ENCODE measurements at regions not wholly inside any gene's neighbourhood (a gene's known extent, or its start where the extent isn't known, plus 50 kb on each side); places are given as distances from the start of the nearest gene placed in this dataset.

DNA sequence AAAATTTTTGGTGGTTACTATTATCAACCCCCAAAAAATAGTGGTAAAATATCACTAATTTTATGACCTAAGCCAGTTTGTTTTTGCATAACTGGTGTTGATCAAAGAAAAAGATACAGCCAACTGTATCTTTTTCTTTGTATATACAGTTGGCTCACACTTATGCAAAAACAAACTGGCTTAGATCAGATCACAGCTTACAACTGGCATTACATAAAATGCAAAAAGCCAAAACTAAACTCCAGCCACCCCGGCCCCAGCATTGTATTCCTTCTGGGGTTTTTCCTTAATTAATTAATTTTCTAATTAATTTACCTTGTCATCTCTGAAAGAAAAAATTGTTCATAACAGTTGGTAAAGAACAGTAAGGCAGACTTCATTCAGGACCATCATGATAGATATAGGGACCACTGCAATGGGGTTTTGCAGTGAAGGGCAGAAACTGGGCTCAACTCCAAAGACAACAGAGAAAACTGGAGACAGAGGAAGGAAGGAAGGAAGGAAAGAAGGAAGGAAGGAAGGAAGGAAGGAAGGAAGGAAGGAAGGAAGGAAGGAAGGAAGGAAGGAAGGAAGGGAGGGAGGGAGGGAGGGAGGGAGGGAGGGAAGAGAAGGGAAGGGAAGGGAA lies 202.1 kb downstream of the HNRNPD start:
- Histone ChIP-seq H4K20me1 (ENCODE audit: low read depth) (no peaks in the 10 kb centered on the region), H3K27me3 (no peaks in the 10 kb centered on the region), H3K36me3 (no peaks in the 10 kb centered on the region)

DNA sequence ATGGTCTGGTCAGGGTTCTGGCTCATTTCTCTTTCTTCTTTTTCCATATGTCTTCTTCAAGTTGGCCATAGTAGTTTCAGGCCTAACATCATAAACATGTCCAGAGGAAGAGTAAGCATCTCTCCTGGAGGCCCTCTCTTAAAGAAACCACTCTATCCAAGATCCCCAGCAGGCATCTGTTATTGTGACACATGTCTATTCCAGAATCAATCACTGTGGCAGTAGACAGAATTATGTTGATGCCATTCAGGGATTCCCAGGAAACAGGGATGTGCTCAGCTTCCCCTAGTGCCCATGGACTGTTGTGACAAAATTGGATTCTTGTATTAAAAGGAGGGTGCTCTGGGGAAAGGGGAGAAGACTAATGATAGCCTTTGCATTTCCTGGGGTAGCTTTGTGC lies 224.0 kb downstream of the HNRNPD start:
- Histone ChIP-seq H4K20me1 (ENCODE audit: low read depth) (no peaks in the 10 kb centered on the region), H3K9me3 (ENCODE audit: low read depth) (no peaks in the 10 kb centered on the region), H3K27me3 (no peaks in the 10 kb centered on the region), H3K4me3 (no peak overlapping the region), H3K79me2 (ENCODE audit: low read depth) (no peaks in the 10 kb centered on the region), H3K27ac (no peak overlapping the region), H3K36me3 (no peaks in the 10 kb centered on the region), H3F3A (ENCODE audit: low read depth) (no peaks in the 10 kb centered on the region), H3K4me2 (no peak overlapping the region), H3K9ac (no peak overlapping the region), H2AFZ (replicated peaks) (no peak overlapping the region), H3K4me1 (no peaks in the 10 kb centered on the region)
- no peak overlapping the region for H3K27ac Mint-ChIP-seq
- TF ChIP-seq, protein P1, sequence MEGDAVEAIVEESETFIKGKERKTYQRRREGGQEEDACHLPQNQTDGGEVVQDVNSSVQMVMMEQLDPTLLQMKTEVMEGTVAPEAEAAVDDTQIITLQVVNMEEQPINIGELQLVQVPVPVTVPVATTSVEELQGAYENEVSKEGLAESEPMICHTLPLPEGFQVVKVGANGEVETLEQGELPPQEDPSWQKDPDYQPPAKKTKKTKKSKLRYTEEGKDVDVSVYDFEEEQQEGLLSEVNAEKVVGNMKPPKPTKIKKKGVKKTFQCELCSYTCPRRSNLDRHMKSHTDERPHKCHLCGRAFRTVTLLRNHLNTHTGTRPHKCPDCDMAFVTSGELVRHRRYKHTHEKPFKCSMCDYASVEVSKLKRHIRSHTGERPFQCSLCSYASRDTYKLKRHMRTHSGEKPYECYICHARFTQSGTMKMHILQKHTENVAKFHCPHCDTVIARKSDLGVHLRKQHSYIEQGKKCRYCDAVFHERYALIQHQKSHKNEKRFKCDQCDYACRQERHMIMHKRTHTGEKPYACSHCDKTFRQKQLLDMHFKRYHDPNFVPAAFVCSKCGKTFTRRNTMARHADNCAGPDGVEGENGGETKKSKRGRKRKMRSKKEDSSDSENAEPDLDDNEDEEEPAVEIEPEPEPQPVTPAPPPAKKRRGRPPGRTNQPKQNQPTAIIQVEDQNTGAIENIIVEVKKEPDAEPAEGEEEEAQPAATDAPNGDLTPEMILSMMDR (IDR thresholded peaks at IDR 0.05) = no peak
- no peak for TF ChIP-seq EZH2phosphoT487 (IDR thresholded peaks at IDR 0.05)
- no peak for TF ChIP-seq EZH2 (IDR thresholded peaks at IDR 0.05)
- DNase-seq (ENCODE audit: low spot score) = no peak
- peaks cover 5% of the 10 kb centered on the region for H3K27me3 Mint-ChIP-seq (ENCODE audit: insufficient read depth, low read depth)
- no peaks in the 10 kb centered on the region for H3K36me3 Mint-ChIP-seq
- H3K4me1 Mint-ChIP-seq = no peaks in the 10 kb centered on the region
- H3K4me3 Mint-ChIP-seq = no peak overlapping the region
- peaks cover 3% of the 10 kb centered on the region for H3K9me3 Mint-ChIP-seq

More for the DNA sequence above, 202.1 kb downstream of the HNRNPD start:
- no peak overlapping the region for H2AFZ ChIP-seq (replicated peaks)
- no peak overlapping the region for H3K4me3 Mint-ChIP-seq
- no peak overlapping the region for H3K27ac ChIP-seq
- no peak overlapping the region for H3K4me2 ChIP-seq
- H3K27ac Mint-ChIP-seq = no peak overlapping the region
- H3K9me3 Mint-ChIP-seq = peaks cover 4% of the 10 kb centered on the region
- no peaks in the 10 kb centered on the region for H3K4me1 ChIP-seq
- TF ChIP-seq EZH2phosphoT487 (IDR thresholded peaks at IDR 0.05) (no peak), EZH2 (IDR thresholded peaks at IDR 0.05) (no peak)
- TF ChIP-seq, protein P1 (IDR thresholded peaks at IDR 0.05) = no peak
- no peaks in the 10 kb centered on the region for H3K36me3 Mint-ChIP-seq
- H3F3A ChIP-seq (ENCODE audit: low read depth) = no peaks in the 10 kb centered on the region
- H3K9me3 ChIP-seq (ENCODE audit: low read depth) = no peaks in the 10 kb centered on the region
- H3K27me3 Mint-ChIP-seq (ENCODE audit: insufficient read depth, low read depth) = no peaks in the 10 kb centered on the region
- H3K9ac ChIP-seq = no peak overlapping the region
- no peaks in the 10 kb centered on the region for H3K79me2 ChIP-seq (ENCODE audit: low read depth)
- H3K4me3 ChIP-seq = no peak overlapping the region
- no peak for DNase-seq (ENCODE audit: low spot score)
- no peaks in the 10 kb centered on the region for H3K4me1 Mint-ChIP-seq

DNA sequence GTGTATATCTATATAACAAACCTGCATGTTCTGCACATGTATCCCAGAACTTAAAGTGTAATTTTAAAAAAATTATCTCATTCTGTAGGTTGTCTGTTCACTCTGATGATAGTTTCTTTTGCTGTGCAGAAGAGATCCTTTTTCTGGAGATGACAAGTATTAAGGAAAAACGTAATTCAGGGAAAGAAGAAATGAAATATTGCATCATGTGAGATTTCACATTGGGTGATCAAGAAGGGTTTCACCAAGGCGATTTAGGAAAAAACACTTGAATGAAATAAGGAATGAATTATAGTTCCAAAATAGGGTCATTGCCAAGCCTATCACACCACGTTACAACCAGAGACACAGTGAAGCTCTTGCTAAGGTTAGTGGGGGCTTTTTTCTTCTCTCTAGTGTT lies 227.9 kb downstream of the HNRNPD start:
- Mint-ChIP-seq H3K4me3 (no peak overlapping the region), H3K27me3 (ENCODE audit: insufficient read depth, low read depth) (peaks cover 5% of the 10 kb centered on the region), H3K36me3 (no peaks in the 10 kb centered on the region), H3K9me3 (no peaks in the 10 kb centered on the region), H3K4me1 (no peaks in the 10 kb centered on the region), H3K27ac (no peak overlapping the region)
- no peaks in the 10 kb centered on the region for H4K20me1 ChIP-seq (ENCODE audit: low read depth)
- H3F3A ChIP-seq (ENCODE audit: low read depth) = no peaks in the 10 kb centered on the region
- H3K9me3 ChIP-seq (ENCODE audit: low read depth) = no peaks in the 10 kb centered on the region
- H3K4me1 ChIP-seq = no peaks in the 10 kb centered on the region
- no peak for DNase-seq (ENCODE audit: low spot score)
- H3K27ac ChIP-seq = no peak overlapping the region
- no peak for TF ChIP-seq EZH2 (IDR thresholded peaks at IDR 0.05)
- TF ChIP-seq EZH2phosphoT487 (IDR thresholded peaks at IDR 0.05) = no peak
- TF ChIP-seq, protein P1 (IDR thresholded peaks at IDR 0.05) = no peak
- no peaks in the 10 kb centered on the region for H3K27me3 ChIP-seq
- H3K4me3 ChIP-seq = no peak overlapping the region
- no peak overlapping the region for H2AFZ ChIP-seq (replicated peaks)
- H3K79me2 ChIP-seq (ENCODE audit: low read depth) = no peaks in the 10 kb centered on the region
- H3K36me3 ChIP-seq = no peaks in the 10 kb centered on the region
- no peak overlapping the region for H3K4me2 ChIP-seq
- no peak overlapping the region for H3K9ac ChIP-seq

Data from neural progenitor cell (in vitro differentiated cells).